ENCODE measurements at regions not wholly inside any gene's neighbourhood (a gene's known extent, or its start where the extent isn't known, plus 50 kb on each side); places are given as distances from the start of the nearest gene placed in this dataset.
"Not testable (repeated sequence)": the region's sequence is repeated elsewhere in the genome, so short reads cannot be mapped to it uniquely, and the experiment has no call there.

DNA sequence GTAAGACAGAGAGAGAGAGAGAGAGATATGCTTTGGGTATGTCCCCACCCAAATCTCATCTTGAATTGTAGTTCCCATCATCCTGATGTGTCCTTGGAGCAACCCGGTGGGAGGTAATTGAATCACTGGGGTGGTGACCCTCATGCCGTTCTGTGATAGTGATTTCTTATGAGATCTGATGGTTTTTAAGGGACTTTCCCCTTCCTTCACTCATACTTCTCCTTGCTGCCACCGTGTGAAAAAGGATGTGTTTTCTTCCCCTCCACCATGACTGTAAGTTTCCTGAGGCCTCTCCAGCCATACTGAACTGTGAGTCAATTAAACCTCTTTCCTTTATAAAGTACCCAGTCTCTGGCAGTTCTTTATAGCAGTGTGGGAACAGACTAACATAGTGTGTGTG lies 60.3 kb downstream of the EOMES start:
- no peak for DNase-seq (ENCODE audit: low read depth)

DNA sequence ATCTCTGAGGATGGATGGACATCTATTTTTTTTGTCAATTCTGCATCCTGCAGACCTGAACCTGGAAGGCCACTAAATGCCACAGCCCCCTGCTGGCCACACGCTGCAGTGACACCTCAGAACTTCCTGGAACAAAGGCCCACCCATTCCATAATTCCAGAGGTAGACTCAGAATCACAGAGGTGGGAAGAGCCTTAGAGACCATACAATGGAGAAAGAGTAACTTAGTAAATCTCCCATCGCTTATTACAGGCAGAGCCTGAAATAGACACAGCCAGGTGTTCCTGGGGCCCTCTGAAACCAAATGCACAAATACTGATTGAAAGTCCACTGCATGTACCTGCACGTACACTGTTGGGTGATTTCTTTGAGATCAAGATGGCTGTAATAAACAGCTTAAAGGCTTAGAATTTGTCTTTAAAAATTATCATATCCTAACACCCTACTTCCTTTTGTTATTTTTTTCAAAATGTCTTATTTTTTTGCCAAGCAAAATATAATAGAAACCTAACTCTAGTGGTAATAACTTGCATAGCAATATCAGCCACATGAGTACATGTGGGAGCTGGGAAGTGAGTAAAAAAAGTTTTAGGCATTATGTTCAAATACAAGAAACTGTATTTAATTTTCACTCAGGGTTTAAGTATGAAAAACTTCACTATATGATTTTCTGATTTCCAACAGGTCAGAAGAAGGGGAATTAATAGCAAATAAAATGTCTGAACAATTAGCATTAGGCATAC lies 62.7 kb downstream of the EOMES start:
- DNase-seq (ENCODE audit: low read depth): peak; percentile 23

DNA sequence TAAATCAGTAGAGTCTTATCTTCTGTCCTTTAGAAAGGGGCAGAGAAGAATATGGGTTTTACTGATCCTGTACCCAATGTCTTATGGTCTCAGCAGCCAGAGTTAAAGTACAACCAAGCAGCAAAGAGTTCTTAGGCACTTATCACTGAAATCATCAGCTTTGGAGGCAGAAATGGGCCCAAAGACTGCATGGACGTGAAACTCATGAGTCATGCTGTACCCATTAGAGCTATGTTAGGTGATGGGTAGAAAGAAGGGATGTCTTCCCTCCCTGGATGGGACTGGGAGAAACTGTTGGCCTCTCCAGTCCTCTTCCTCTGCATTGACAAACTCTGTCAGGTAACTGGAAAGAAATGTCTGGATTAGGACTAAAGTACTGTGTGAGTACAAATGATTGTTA lies 63.4 kb downstream of the EOMES start:
- DNase-seq (ENCODE audit: low read depth): no peak

DNA sequence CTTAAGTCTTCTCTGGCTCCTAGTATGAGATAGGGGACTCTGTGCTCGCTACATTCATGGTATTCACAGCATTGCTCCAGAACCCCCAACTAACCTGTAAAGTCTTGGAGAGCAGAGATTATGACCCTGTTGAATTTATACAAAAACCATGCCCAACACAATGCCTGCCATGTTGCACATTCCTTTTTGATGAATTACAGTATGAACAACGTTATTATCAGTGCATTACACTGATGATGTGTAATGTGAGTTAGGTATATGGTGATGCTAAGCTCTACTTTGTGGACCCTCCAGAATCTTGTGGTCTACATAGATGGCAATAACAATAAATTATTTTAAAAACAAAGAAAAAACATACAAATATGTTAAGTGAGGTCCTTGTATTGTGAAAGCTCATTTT lies 64.3 kb downstream of the EOMES start:
- DNase-seq (ENCODE audit: low read depth): no peak

DNA sequence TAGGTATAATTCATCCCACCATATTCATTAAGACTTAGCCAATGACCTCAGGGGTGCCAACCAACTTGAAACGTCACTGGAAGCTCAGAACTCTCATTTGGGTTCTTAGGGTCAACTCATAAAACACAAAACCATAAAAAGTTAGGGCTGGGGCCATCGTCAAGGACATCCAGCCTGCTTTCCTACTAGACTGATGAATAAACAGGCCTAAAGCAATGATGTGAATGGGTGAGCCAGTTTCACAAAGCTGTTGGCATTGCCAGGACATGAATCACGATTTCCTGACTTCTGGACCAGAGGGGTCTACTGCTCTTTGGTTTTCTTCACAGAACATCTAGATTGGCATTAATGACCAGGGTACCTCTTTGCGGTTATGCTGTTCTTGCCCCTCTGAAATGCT lies 64.7 kb downstream of the EOMES start:
- DNase-seq (ENCODE audit: low read depth): no peak

GRCh38 chr3:27656790-27657189 lies 65.3 kb downstream of the EOMES start:
- no peak for DNase-seq (ENCODE audit: low read depth)

DNA sequence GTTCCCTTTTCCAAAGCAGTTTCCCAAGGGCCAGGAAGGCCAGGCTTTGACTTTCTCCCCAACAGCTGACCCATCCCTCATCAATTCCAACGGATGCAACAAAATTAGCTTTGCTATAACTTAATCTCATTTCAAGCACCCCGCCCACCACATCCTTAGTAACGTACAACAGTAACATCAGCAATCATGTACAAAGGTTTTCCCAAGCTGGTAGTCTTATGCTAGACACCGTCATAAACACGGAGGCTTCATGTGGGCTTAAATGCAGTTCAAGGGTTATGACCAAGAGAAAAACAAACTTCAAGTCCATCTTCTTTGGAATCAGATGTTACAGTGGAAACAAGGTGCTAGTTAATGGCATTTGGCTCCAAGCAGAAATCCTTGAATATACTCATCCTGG lies 66.6 kb downstream of the EOMES start:
- no peak for DNase-seq (ENCODE audit: low read depth)

DNA sequence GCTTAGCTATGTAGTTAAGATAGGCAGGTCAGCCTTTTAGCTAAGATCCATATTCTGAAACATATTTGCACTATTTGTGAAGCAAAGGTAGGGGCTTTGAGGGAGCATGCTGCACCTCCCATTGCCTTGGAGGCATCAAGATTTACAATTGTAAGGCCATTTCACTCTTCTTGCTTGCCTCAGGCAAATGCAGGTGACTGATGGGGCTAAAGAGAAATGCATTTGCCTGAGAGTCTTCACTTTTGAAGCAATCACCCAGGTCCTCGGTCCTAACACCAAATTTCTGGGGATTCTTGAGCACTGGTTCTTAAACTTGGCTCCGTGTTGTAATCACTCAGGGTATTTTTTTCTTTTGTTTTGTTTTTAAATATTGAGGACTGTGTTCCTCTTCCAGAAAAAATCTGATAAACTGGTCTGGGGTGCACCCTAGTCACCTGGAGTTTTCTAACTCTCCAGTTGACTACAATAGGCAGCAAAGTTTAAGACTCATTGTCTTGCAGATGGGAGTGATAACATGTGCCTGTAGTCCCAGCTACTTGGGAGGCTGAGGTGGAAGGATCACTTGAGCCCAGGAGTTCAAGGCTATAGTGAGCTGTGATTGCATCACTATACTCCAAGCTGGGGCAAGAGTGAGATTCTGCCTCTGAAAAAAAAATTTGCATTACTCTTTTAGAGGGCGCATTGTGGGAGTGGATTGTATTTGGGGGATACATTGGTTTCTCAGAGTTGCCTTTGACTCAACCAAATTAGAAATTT lies 68.1 kb downstream of the EOMES start:
- no peak for DNase-seq (ENCODE audit: low read depth)

GRCh38 chr3:27649277-27649676 lies 72.8 kb downstream of the EOMES start:
- no peak for DNase-seq (ENCODE audit: low read depth)

DNA sequence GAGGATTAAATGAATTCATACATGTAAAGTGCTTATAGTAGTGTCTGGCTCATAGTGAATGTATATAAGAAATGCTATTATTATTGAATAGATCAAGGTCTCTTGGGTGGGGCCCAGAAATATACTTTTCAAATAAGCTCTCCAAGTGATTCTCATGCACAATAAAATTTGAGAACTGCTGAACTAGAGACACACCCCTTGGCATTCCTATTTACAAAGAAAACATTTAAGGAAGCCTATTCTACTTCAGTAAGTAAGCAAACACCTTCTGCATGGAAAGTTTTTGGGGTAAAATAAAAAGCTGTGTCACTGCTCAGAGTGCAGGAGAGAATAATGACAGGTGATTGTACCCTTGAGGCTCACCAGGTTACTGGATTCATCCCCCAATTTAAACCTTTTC lies 75.2 kb downstream of the EOMES start:
- no peak for DNase-seq (ENCODE audit: low read depth)

- DNase-seq (ENCODE audit: low read depth): no peak
These were observed 77.2 kb downstream of the EOMES start for GRCh38 chr3:27644941-27645340.

GRCh38 chr3:27643355-27643754 lies 78.8 kb downstream of the EOMES start:
- no peak for DNase-seq (ENCODE audit: low read depth)

DNA sequence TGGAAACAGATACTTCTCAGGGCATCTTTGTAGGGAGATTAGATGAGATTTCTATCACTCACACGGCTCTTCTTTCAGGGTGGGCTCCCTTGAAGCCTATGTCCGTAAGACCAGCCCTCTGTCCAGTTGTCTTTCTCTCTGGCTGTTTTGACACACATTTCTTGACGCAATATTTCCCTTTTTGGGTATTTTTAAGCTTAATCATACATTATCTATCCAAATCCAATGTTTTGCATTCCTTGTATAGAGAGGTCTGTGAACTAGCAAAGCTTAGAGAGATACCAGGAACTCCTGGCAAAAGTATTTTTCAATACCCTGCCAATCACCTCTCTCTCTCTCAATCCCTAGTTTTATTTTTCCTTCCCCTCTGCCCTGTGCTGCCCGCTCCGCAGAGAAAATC lies 79.3 kb downstream of the EOMES start:
- DNase-seq (ENCODE audit: low read depth): no peak

GRCh38 chr3:27641888-27642601 lies 80.1 kb downstream of the EOMES start:
- DNase-seq (ENCODE audit: low read depth): no peak

DNA sequence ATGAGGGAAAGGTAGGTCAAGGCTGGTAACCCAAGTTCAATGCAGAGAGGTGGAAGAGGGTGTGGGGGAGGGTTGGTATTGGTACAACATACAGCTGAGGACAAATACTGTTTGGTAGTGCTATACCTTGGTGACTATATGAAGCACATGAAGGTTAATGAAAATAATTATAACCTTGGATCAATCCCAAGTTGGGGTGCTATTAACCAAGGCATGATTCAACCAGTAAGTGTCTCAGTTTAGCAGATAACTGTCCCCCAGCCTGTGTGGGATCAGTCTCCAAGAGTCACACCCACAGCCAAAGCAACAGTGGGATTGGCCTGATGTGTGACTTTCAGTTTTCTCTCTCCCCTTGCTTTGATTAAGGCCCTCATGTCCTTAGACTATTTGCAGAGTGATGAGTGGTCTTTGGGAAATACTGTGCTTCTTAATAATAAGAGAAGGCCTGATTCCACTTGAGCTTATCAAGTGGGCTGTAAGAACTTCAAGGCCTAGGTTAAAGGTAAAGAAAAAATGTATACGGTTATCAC lies 80.8 kb downstream of the EOMES start:
- no peak for DNase-seq (ENCODE audit: low read depth)

- no peak for DNase-seq (ENCODE audit: low read depth)
These were observed 82.9 kb downstream of the EOMES start for GRCh38 chr3:27639271-27639670.

DNA sequence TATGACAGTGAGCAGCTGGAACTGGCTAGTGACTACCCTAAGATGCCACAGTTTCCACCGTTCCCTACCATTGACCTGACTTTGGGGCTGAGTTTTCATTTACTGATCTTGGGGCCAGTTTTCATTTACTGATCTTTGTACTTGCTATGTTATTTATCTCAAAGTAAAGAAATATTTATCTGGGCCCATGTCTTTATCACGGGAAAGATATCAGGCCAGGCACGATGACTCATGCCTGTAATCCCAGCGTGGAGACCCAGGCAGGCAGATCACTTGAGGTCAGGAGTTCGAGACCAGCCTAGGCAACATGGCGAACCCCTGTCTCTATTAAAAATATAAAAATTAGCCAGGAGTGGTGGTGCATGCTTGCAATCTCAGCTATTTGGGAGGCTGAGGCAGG lies 83.5 kb downstream of the EOMES start:
- DNase-seq (ENCODE audit: low read depth): no peak

- no peak for DNase-seq (ENCODE audit: low read depth)
These were observed 84.7 kb downstream of the EOMES start for GRCh38 chr3:27637346-27637995.

DNA sequence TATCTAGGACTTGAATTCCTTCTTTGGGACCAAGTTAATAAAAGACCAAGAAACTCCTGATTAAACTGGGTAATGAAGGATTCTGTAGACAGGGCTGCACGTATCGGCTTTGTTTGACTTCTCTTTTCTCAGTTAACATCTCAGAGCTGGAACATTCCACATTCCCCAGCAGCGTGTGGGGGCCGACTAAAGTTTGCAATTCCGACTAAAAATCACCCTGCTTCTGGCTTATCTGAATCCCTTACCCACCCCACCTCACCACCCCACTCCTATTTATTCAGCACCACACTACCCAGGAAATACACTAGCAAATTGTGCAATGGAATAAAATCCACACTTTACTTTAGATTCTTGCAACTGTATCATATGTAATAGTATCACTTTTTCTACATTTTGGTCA lies 87.1 kb downstream of the EOMES start:
- DNase-seq (ENCODE audit: low read depth): not testable (repeated sequence)

DNA sequence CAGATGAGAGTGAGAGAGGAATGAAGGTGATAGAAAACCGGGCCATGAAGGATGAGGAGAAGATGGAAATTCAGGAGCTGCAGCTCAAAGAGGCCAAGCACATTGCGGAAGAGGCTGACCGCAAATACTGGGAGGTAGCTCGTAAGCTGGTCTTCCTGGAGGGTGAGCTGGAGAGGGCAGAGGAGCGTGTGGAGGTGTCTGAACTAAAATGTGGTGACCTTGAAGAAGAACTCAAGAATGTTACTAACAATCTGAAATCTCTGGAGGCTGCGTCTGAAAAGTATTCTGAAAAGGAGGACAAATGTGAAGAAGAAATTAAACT lies 88.9 kb downstream of the EOMES start:
- DNase-seq (ENCODE audit: low read depth): no peak

GRCh38 chr3:27632431-27633223 lies 89.5 kb downstream of the EOMES start:
- DNase-seq (ENCODE audit: low read depth): peak; percentile 30

DNA sequence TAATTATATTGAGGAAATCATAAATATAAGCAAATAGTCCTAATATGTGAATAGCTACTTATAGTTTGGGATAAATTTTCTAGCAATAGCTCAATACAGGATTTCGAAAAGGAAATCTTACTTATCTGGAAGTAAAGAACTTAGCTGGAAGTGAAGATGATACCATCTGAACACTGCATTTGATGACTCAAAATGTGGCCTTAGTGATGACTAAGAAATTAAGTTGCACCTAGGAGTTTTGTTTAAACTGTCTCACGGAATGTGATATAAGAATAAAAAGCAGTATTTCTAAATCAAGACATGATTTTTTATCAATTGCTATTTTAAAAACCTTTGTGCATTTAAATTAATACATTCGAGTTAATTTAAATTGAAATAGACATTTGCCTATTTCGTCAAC lies 91.2 kb downstream of the EOMES start:
- no peak for DNase-seq (ENCODE audit: low read depth)

Data from activated T-helper 1 cell treated with Interleukin-2 at 50 U/mL for 16 hours (primary cell).